GM21619 (cell line): ENCODE measurements at regions not wholly inside any gene's neighbourhood (a gene's known extent, or its start where the extent isn't known, plus 50 kb on each side); places are given as distances from the start of the nearest gene placed in this dataset.

Experiments used
- ATAC-seq: cut with Tn5 transposase; IDR thresholded peaks from one replicate; pipeline ENCODE4 v1.9.1; 2021; ENCODE audit not compliant: unreplicated experiment

GRCh38 chr7:115719963-115720362 is 310.6 kb downstream of the TFEC start:
- no peak for ATAC-seq

GRCh38 chr7:115709664-115710063 is 320.9 kb downstream of the TFEC start:
- no peak for ATAC-seq

DNA sequence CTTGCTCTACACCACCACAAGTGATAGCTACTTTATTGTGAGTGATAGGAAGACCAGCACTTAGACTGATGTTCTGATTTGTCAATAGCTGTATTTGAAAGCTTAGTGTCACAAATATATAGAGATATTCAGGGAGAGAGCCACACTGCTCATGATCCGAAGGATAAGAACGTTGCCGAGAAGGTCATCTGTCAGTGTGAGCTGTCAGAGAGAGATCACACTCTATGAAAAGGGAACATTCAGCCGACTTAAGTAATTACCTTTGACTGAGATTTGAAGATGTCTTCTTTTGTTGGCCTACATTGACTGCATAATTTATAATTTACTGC is 322.6 kb downstream of the TFEC start:
- no peak for ATAC-seq

GRCh38 chr7:115707258-115708012 is 323.1 kb downstream of the TFEC start:
- no peak for ATAC-seq

DNA sequence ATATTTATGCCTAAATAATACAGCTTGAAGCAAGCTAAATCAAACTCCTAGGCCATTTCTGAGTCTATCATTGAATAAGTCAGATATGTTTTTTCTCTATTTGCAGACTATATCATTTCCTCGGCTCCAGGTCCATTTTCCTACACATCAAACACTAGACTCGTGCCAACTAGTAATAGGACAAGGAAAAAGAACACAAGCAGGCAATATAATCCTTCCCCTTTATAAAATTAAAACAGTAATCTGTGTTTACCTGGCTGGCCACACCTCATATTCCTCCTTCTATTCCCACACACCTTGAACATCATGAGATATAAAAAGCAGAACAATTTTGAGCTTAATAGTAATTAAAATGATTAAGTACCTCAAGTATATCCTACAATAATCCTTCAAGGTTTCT is 325.7 kb downstream of the TFEC start:
- no peak for ATAC-seq

DNA sequence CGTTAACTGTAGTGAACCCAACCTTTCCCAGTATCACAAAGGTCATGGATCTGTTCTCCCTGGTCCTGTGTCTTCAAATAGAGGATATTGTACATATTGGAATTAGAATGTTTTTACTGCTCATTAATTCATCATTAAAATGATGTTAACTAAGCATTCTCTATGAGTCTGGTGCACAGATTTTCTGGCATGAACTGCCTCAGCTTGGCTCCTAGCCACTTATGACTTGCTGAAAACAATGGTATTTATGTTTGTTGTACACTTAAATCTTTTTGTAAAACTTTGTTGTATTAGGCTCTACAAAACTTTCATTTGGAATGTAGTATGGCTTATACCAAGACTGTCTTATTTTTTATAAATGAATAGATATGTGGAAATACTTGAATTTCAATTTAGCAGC is 329.4 kb downstream of the TFEC start:
- ATAC-seq, result no peak

DNA sequence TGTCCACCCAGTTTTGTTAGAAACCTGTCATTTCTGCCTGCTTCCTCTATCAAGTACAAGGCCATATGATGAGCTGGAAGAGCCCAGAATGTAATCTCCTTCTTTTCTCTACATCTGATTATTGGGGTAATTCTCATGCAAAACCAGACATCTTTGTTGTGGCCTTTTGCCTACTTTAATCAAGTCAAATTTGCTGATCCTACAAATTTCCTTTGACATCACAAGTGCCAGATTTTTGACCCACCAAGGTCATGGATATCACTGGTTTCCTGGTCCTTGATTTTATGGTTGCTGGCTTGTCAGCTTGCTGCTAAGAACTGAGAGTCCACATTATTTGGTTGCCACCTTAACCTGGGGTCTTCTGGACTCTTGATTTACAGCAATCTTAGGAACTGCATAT is 336.1 kb downstream of the TFEC start:
- ATAC-seq, result no peak

DNA sequence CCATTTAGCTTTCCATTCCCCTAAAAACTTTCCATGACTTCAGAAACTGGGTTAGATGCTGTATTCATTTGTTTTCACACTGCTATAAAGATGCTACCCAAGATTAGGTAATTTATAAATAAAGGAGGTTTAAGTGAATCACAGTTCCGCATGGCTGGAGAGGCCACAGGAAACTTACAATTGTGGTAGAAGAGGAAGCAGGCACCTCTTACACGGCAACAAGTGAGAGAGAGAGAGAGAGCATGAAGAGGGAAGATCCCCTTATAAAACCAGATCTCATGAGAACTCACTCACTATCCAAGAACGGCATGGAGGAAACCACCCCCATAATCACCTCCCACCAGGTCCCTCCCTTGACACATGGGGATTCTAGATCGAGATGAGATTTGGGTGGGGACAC is 336.8 kb downstream of the TFEC start:
- ATAC-seq, result no peak

- no peak for ATAC-seq
Observed at GRCh38 chr7:115689941-115690340, 340.6 kb downstream of the TFEC start.

GRCh38 chr7:115683093-115683492 is 347.5 kb downstream of the TFEC start:
- ATAC-seq, result no peak

DNA sequence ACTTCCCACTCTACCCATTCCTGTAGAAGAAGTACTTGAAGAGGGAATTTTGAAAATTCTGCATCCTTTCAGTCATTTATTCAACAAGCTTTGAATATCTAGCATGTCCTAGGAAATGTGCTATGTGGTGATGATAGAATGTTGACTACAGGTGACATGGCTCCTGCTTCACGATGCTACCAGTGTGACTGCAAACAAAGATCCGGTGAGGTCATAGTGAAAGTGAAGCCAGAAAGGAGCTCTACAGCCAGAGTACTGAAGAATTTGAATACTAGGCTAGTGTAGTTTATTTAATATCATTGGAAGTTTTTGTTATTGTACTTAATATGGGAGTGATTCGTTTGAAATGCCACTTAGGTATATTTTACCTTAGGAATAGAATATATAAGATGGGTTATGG is 348.1 kb downstream of the TFEC start:
- peak; percentile 42 for ATAC-seq

DNA sequence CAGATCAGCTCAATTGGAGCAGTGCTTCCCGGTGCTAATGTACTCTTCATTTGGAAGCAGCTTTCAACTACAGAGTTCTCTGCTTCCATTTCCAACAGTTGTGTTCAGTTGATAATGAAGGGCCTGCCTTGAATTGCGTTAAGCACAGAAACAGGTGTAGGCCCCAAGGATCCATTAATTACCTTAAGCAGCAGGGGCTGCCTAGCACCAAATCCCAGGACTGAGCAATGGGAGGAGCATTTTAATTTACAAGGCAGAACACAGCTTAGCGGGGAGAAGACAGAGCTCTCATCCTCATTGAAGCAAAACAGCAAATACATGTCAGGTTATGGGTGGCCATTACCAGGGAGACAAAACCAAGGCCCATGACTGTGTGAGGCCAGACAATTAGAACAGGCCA is 349.6 kb downstream of the TFEC start:
- ATAC-seq, result no peak

GRCh38 chr7:115679976-115680375 is 350.6 kb downstream of the TFEC start:
- ATAC-seq, result peak; percentile 71

DNA sequence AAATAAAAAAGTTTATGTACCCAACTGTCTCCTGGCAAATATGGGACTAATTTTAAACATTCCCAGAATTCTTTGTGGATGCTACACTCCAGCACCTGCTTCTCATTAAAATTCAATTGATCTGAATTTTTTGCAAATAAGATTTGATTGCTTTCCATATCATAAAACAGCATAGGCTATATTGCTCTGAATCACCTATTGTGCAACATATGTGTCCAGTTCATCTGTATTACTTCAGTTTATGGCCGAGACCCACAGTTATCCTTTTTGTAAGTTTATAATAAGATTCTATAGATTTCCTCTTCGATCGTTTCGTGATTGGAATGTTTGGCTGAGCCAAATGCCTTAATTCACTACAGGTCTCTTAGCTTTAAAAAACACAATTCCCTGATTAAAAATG is 351.1 kb downstream of the TFEC start:
- ATAC-seq, result no peak

GRCh38 chr7:115678086-115678982 is 352.2 kb downstream of the TFEC start:
- no peak for ATAC-seq

DNA sequence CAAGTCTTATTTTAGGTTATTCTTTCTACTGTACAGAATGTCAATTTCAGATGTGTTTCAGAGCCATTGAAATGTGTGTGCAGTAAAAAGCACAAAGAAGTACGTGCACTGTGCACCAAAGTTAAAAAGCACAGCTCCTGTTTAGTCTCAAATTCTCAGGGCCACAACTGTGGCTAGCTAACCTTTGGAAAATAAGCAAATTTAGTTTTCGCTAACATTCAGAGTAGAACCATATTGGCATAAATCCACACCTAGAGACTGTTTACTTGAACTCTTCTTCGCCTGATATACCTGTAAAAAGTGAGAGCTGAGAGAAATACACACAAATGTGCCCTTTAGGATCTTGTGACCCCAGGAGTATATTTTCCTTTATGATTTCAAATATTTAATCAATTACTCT is 353.9 kb downstream of the TFEC start:
- ATAC-seq, result no peak

GRCh38 chr7:115676080-115676479 is 354.5 kb downstream of the TFEC start:
- ATAC-seq, result no peak

- ATAC-seq, result no peak
Observed at GRCh38 chr7:115674467-115675024, 356.0 kb downstream of the TFEC start.

GRCh38 chr7:115672024-115672423 is 358.5 kb downstream of the TFEC start:
- ATAC-seq, result no peak

DNA sequence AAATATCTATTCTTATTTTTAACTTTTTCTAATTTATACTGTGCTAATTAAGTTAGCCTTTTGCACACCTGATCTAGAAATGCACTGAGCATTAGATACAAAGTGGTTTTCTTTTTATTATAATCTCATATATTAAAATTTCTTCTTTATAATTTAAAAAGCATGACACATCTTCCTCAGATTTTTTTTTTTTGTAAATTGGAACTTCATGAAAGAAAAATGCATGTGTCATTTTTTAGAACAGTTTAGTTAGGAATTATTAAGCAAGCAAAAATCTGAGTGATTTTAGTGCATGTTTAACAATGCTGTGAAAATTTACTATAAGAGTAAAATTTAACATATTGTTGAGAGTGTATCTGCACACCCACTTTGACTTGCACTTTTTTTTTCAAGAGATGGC is 367.9 kb downstream of the TFEC start:
- no peak for ATAC-seq

GRCh38 chr7:115662120-115662519 is 368.4 kb downstream of the TFEC start:
- no peak for ATAC-seq

DNA sequence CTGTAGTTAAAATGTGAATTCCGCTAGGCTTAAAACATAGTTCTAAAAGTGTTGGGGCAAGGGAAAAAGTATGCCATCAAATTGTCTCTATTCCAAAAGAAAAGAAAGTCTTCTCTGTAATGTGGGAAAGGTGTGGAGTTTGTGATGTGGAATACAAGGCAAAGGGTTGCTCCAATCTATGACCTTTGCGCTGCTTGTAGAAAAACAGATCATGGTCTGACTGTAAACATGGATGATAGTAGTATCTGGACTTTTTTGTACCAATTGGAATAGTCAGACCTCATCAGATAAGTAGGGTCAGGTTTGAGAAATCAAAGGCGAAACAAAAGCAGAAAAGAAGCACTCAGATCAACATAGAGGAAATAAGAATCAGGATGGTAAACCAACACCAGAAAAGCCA is 372.3 kb downstream of the TFEC start:
- no peak for ATAC-seq
